OCI-LY1 (cell line): ENCODE measurements at regions not wholly inside any gene's neighbourhood (a gene's known extent, or its start where the extent isn't known, plus 50 kb on each side); places are given as distances from the start of the nearest gene placed in this dataset.

Experiments
- CTCF ChIP-seq: fragments of 200-600 bp; sonication (generic), shearing (Covaris generic); IDR thresholded peaks from 2 replicates; pipeline ENCODE4 v1.5.1; 2017; ENCODE audit warnings: mild to moderate bottlenecking, antibody characterized with exemption, low read length, moderate library complexity, mixed read lengths
- EZH2 ChIP-seq: fragments of 200-600 bp; sonication (generic), shearing (Covaris generic); IDR thresholded peaks from 2 replicates; pipeline ENCODE4 v1.8.0; 2017; ENCODE audit warnings: borderline replicate concordance, mixed run types, mild to moderate bottlenecking, antibody characterized with exemption, low read length, moderate library complexity, mixed read lengths

GRCh38 chr4:147101678-147102077 is 156.0 kb upstream of the TTC29 start:
- TF ChIP-seq EZH2 (no peak), CTCF (no peak)
